BLaER1 (cell line): ENCODE measurements at regions not wholly inside any gene's neighbourhood (a gene's known extent, or its start where the extent isn't known, plus 50 kb on each side); places are given as distances from the start of the nearest gene placed in this dataset.

Experiments
- H3K27ac ChIP-seq: shearing (Covaris generic); formaldehyde crosslinking; 2 replicates; pipeline ENCODE4 v1.8.1; 2022
- H3K27me3 ChIP-seq: shearing (Covaris generic); formaldehyde crosslinking; 2 replicates; pipeline ENCODE4 v1.8.1; 2022
- H3K36me3 ChIP-seq: shearing (Covaris generic); formaldehyde crosslinking; 2 replicates; pipeline ENCODE4 v1.8.1; 2022
- H3K4me1 ChIP-seq: shearing (Covaris generic); formaldehyde crosslinking; 2 replicates; pipeline ENCODE4 v1.8.1; 2022
- H3K4me2 ChIP-seq: shearing (Covaris generic); formaldehyde crosslinking; 2 replicates; pipeline ENCODE4 v1.8.1; 2022
- H3K4me3 ChIP-seq: shearing (Covaris generic); formaldehyde crosslinking; 2 replicates; pipeline ENCODE4 v1.8.1; 2022
- H3K9ac ChIP-seq: shearing (Covaris generic); formaldehyde crosslinking; 2 replicates; pipeline ENCODE4 v1.8.1; 2022
- H3K9me3 ChIP-seq: shearing (Covaris generic); formaldehyde crosslinking; 2 replicates; pipeline ENCODE4 v1.8.1; 2022
- H4K20me1 ChIP-seq: shearing (Covaris generic); formaldehyde crosslinking; 2 replicates; pipeline ENCODE4 v1.8.1; 2022
- Cebpa-rat ChIP-seq: shearing (Covaris generic); IDR thresholded peaks from 2 replicates; pipeline ENCODE4 v1.8.1; 2022

DNA sequence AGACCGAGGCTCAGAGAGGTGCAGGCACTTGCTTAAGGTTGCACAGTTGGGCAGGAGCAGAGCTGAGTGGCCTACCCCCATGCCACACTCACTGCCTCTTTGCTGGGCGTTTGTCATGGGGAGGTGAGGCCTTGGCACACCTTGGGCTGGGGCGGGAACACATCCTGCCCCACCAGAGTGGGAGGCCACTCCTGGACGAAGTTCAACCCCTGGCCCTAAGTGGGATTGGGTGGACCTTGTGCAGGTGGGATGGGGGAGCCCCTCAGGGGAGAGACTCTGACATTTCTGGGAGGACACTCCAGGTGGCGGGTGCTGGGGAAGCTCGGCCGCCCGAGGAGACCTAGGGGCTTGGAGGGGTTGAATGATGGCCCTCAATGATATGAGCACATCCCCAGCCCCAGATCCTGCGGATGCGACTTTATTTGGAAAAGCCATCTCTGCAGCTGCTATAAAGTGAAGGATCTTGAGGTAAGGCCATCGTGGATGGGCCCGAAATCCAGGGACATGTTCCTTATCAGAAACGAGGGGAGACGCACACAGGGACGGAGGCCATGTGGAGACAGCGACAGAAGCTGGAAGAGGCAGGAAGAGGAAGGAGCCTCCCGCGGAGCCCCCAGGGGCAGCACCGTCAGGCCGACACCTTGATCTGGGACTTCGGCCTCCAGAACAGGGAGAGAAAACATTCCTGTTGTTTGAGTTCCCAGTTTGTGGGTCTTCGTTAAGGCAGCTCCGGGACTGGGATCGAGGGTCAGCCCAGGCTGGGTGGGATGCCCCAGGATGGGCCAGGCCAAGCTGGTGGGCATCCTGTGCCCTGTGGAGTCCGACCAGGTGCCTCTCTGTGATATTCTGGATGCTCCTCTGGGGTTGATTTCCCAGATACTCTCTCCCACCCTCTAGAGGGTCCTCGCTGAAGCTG is 111.6 kb upstream of the LRPAP1 start:
- TF ChIP-seq Cebpa-rat, result no peak
- Histone ChIP-seq H3K4me2 (peak overlapping the region; percentile 72), H3K27me3 (no peaks in the 10 kb centered on the region), H3K9ac (no peak overlapping the region), H3K9me3 (0 out of 2 replicates have a peak, but pooled peaks cover 9% of the 10 kb centered on the region), H3K36me3 (no peaks in the 10 kb centered on the region), H3K4me3 (no peak overlapping the region), H3K4me1 (peaks cover 78% of the 10 kb centered on the region), H4K20me1 (no peaks in the 10 kb centered on the region), H3K27ac (no peak overlapping the region)

DNA sequence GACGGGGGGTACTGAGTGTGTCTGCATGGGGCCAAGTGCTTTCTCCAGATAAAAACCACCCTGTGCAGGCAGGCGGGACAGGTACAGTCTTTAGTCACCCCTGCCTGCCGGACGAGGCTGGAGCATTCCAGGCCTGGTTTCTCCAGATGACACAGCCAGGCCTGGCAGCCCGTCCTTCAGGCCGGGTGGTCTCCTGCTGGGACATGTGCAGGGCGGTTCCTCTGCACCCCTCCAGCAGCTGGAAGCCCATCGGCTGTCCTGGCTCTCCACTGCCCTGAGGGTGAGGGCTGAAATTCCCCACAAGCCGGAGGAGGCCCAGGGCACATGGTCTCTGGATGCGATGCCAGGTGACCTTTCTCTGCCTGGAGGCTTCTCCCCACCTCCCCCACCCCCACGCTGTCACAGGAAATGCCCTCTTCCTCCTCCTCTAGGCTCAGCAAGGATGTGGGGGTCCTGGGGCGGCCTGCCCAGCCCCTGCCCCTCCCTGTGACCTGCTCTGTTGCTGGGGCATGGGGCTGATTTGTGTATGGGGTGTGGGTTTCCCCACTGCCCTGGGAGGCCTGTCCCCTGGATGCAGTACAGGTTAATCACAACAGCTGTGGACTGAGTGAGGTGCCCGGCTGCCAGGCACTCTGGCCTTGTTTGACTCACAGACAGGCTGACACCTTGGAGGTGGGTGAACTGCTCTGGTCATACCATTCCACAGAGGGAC is 110.7 kb upstream of the LRPAP1 start:
- H3K4me1 ChIP-seq, result peaks cover 86% of the 10 kb centered on the region

DNA sequence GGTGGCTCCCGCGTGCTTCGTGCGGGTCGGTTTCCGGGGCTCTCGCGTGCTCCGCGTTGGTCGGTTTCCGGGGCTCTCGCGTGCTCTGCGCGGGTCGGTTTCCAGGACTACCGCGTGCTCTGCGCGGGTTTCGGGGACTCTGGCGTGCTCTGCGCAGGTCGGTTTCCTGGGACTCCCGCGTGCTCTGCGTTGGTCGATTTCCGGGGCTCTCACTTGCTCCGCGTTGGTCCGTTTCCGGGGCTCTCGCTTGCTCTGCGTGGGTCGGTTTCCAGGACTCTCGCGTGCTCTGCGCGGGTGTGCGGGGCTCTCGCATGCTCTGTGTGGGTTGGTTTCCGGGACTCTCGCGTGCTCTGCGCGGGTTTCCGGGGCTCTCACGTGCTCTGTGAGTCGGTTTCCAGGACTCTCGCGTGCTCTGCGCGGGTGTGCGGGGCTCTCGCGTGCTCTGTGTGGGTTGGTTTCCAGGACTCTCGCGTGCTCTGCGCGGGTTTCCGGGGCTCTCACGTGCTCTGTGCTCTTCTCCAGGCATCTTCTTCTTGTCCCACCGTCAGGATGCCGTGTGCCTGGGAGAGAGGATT is 109.9 kb upstream of the LRPAP1 start:
- H3K9me3 ChIP-seq, result peaks cover 14% of the 10 kb centered on the region
- H3K27ac ChIP-seq, result no peak overlapping the region

More for the DNA sequence above, 110.7 kb upstream of the LRPAP1 start:
- Histone ChIP-seq H3K27me3 (no peaks in the 10 kb centered on the region), H3K36me3 (no peaks in the 10 kb centered on the region), H3K4me3 (no peak overlapping the region), H3K27ac (no peak overlapping the region), H3K4me2 (peak overlapping the region; percentile 72), H4K20me1 (no peaks in the 10 kb centered on the region), H3K9me3 (0 out of 2 replicates have a peak, but pooled peaks cover 9% of the 10 kb centered on the region), H3K9ac (no peak overlapping the region)
- no peak for TF ChIP-seq Cebpa-rat

DNA sequence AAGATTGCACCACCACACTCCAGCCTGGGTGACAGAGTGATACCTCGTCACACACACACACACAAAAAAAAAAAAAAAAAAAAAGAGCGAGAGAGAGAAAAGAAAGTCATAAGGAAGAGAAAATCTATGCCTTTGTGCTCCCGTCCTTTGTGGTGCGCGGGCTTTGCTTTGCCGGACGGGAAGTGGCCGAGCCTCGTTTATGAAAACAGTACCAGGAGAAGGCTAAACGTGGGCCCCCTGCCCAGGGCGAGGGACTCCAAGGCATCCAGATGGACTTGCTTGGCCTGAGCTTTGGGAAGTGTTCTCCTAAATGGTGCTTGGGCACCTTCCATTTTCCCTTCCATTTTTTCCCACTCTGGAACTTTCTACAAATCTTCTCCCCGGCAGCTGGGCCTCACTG is 109.3 kb upstream of the LRPAP1 start:
- no peak overlapping the region for H3K27ac ChIP-seq
- no peaks in the 10 kb centered on the region for H4K20me1 ChIP-seq
- H3K4me1 ChIP-seq, result peaks cover 97% of the 10 kb centered on the region
- peaks cover 20% of the 10 kb centered on the region for H3K9me3 ChIP-seq
- H3K27me3 ChIP-seq, result no peaks in the 10 kb centered on the region
- H3K4me2 ChIP-seq, result peak overlapping the region; percentile 74
- no peak for TF ChIP-seq Cebpa-rat
- H3K36me3 ChIP-seq, result 0 out of 2 replicates have a peak, but pooled peaks cover 6% of the 10 kb centered on the region
- H3K9ac ChIP-seq, result no peak overlapping the region
- H3K4me3 ChIP-seq, result no peak overlapping the region

More for the DNA sequence above, 109.9 kb upstream of the LRPAP1 start:
- H3K4me2 ChIP-seq, result peak overlapping the region; percentile 72; the same call in 1 of the 2 replicates
- no peak overlapping the region for H3K4me3 ChIP-seq
- no peak for TF ChIP-seq Cebpa-rat
- no peak overlapping the region for H3K9ac ChIP-seq
- H3K4me1 ChIP-seq, result peaks cover 95% of the 10 kb centered on the region
- H3K36me3 ChIP-seq, result 0 out of 2 replicates have a peak, but pooled peaks cover under 1% of the 10 kb centered on the region
- no peaks in the 10 kb centered on the region for H4K20me1 ChIP-seq
- H3K27me3 ChIP-seq, result no peaks in the 10 kb centered on the region

DNA sequence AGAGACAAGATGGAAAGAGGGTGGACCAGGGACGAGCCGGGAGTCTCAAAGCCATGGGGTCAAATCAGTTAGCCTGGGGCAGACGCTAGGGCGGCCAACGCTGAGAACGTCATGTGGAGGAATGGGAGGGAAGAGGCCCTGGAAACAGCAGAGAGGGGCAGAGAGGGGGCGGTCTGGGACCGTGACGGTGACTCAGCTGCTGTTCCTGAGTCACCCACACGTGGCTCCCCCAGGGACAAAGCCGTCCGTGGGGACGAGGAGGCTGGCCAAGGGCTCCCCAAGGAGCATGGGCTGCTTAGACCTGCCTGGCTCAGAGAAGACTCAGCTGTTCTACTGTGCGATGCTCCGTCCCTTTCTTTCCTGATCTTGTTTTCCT is 108.4 kb upstream of the LRPAP1 start:
- no peak for TF ChIP-seq Cebpa-rat
- peaks cover 88% of the 10 kb centered on the region for H3K4me1 ChIP-seq
- no peaks in the 10 kb centered on the region for H4K20me1 ChIP-seq
- 0 out of 2 replicates have a peak, but pooled peaks cover 6% of the 10 kb centered on the region for H3K36me3 ChIP-seq
- H3K27ac ChIP-seq, result peak overlapping the region; percentile 77
- H3K4me3 ChIP-seq, result peak overlapping the region; percentile 32
- peak overlapping the region; percentile 26; the same call in 1 of the 2 replicates for H3K9ac ChIP-seq
- no peaks in the 10 kb centered on the region for H3K27me3 ChIP-seq
- H3K4me2 ChIP-seq, result peak overlapping the region; percentile 74
- H3K9me3 ChIP-seq, result peaks cover 30% of the 10 kb centered on the region

DNA sequence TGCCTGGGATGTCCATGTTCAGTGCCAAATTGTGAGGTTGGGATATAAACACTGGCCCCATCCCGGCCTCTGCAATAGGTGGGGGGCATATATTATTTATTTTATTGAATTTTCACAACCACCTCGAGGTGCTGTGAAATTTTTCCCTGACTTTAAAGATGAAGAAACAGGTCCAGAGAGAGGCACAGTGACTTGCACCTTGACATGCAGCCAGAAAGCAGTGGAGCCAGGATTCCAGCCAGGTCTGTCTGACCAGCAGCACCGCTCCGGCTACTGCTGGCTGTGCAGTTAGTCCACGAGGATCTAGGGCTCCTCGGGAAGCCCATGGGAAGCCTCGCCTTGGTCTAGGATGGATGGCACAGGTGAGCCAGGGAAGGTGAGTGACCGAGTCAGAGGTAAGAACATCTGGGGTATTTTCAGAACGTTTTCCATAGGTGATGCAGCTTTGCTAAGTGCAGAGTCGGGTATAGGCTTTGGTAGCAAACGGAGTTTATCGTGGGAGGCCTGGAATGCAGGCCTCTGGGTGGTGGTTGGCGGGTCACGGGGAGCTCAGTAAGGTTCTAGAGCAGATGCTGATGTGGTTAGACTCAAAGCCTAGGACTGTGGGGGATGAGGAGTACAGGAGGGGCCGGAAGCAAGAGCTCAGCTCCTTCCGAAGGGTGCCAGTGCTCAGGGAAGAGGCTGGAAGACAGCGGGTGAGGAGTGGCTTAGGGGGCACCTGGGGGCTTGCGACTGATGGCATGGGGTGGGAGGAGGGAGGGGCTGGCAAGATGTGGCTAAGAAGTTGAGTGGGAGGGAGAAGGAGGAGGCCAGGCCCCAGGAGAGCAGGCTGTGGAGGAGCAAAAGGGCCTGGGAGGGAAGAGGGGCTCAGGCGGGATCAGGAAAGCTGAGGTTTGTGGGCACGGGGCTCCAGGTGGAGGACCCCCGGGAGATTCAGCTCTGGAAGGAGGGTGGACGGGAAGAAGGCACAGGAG is 107.7 kb upstream of the LRPAP1 start:
- TF ChIP-seq Cebpa-rat, result no peak
- peak overlapping the region; percentile 32 for H3K4me3 ChIP-seq
- peaks cover 81% of the 10 kb centered on the region for H3K4me1 ChIP-seq

DNA sequence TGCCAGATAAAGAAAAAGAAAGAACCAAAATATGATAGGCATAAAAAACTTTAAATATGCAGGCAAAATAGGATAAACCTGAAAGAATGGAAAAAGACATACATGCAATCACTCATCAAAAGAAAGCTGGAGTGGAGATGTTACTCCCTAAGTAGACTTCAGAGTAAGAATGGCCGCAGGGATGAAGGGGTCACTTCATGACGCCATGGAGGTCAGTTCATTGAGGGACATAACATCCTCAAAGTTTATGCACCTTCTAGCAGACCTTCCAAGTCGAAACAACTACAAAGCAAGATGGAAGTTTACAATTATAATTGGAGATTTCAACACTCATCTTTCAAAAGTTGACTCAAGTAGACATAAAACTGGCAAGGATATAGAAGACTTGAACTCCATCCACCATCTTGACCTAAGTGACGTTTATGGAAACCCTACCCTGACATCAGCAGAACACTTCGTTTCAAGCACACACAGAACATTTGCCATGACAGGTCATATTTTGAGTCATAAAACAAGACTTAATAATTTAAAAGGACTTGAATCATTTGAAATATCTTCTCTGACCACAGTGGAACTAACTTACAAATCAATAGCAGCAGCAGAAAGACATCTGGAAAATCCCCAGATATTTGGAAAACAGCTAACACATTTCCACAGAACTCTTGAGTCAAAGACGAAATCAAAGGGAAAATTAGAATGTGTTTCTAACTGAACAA is 106.0 kb upstream of the LRPAP1 start:
- H3K4me2 ChIP-seq, result peak overlapping the region; percentile 74
- H3K9me3 ChIP-seq, result peaks cover 35% of the 10 kb centered on the region
- H3K27ac ChIP-seq, result peak overlapping the region; percentile 77; the same call in 1 of the 2 replicates
- H3K9ac ChIP-seq, result no peak overlapping the region
- no peak for TF ChIP-seq Cebpa-rat
- H3K4me1 ChIP-seq, result peaks cover 64% of the 10 kb centered on the region
- no peaks in the 10 kb centered on the region for H4K20me1 ChIP-seq
- no peak overlapping the region for H3K4me3 ChIP-seq
- H3K27me3 ChIP-seq, result no peaks in the 10 kb centered on the region
- 0 out of 2 replicates have a peak, but pooled peaks cover 6% of the 10 kb centered on the region for H3K36me3 ChIP-seq

More for the DNA sequence above, 107.7 kb upstream of the LRPAP1 start:
- no peaks in the 10 kb centered on the region for H4K20me1 ChIP-seq
- H3K9ac ChIP-seq, result peak overlapping the region; percentile 26; the same call in 1 of the 2 replicates
- H3K4me2 ChIP-seq, result peak overlapping the region; percentile 74
- peaks cover 35% of the 10 kb centered on the region for H3K9me3 ChIP-seq
- no peaks in the 10 kb centered on the region for H3K27me3 ChIP-seq
- H3K36me3 ChIP-seq, result 0 out of 2 replicates have a peak, but pooled peaks cover 6% of the 10 kb centered on the region
- peak overlapping the region; percentile 77 for H3K27ac ChIP-seq

DNA sequence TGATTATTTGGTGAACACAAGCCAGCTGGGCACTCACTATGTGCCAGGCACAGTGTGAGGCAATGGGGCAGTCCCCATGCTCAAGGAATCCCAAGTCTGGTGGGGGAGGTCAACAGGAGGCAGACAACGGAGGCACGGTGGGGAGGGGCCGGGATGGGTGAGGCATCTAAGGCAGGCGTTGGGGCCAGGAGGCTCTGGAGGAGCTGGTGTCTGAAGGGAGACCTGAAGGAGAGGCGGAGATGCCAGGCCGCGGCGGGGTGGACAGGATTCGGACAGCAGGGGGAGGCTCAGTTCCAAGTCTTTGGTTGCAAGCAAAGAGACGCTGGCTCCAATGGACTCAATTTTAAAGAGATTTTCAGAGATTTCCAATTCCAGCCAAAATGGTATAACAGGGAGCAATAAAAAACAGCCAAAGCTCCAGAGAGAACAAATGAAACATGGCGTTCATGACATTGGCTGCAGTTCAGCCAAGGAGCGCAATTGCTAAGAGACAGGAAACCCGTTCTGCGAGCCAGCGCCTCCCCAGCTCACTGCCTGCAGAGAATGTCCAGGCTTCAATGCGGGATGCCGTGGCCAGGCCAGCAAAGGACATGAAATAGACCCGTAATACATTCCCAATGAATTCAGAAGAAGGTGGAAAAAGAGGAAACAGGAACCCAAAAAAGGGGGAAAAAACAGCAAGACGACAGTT is 105.2 kb upstream of the LRPAP1 start:
- Histone ChIP-seq H3K4me3 (no peak overlapping the region), H3K36me3 (0 out of 2 replicates have a peak, but pooled peaks cover 6% of the 10 kb centered on the region), H3K9ac (no peak overlapping the region), H3K27me3 (no peaks in the 10 kb centered on the region), H3K4me2 (peak overlapping the region; percentile 74), H3K4me1 (peaks cover 56% of the 10 kb centered on the region), H4K20me1 (no peaks in the 10 kb centered on the region), H3K27ac (0 out of 2 replicates have a peak overlapping the region, but pooled peaks have one; percentile 77), H3K9me3 (peaks cover 35% of the 10 kb centered on the region)
- TF ChIP-seq Cebpa-rat, result no peak
